MCF 10A (cell line): ENCODE measurements at regions not wholly inside any gene's neighbourhood (a gene's known extent, or its start where the extent isn't known, plus 50 kb on each side); places are given as distances from the start of the nearest gene placed in this dataset.

Experiments
- BruUV-seq: library from RNA; stranded (reverse); fragments of 400-500 nt; replicated peaks from 2 replicates; lab custom pipeline; 2021; lab: Mats Ljungman, UMichigan
- CTCF ChIA-PET: fragments of 300-600 bp; sonication (Branson Sonifier 250); formaldehyde crosslinking; extraction: SDS; loops from one replicate; lab custom pipeline; 2021; ENCODE audit warnings: antibody characterized with exemption, inconsistent platforms; lab: Yijun Ruan, JAX
- POLR2A ChIA-PET: fragments of 300-600, 350-650 bp; sonication (Branson Sonifier 250); formaldehyde crosslinking; extraction: SDS; loops from one replicate; lab custom pipeline; 2020; ENCODE audit warnings: antibody characterized with exemption, inconsistent platforms; lab: Yijun Ruan, JAX
- DNase-seq: peaks from one replicate; pipeline ENCODE4 v3.0.0-alpha.2; 2018; ENCODE audit not compliant: unreplicated experiment
- H3K27ac Mint-ChIP-seq: one replicate; pipeline ENCODE4 v1.8.0; 2022; ENCODE audit warnings: mild to moderate bottlenecking, low read depth, mixed read lengths; ENCODE audit not compliant: unreplicated experiment
- H3K27me3 Mint-ChIP-seq: one replicate; pipeline ENCODE4 v1.8.0; 2022; ENCODE audit warnings: mixed read lengths; ENCODE audit not compliant: insufficient read depth, unreplicated experiment
- H3K36me3 Mint-ChIP-seq: one replicate; pipeline ENCODE4 v1.8.0; 2022; ENCODE audit warnings: mild to moderate bottlenecking, moderate library complexity, mixed read lengths; ENCODE audit not compliant: insufficient read depth, unreplicated experiment
- H3K4me1 Mint-ChIP-seq: one replicate; pipeline ENCODE4 v1.8.0; 2022; ENCODE audit warnings: mixed read lengths; ENCODE audit not compliant: insufficient read depth, unreplicated experiment
- H3K4me3 Mint-ChIP-seq: one replicate; pipeline ENCODE4 v1.8.0; 2022; ENCODE audit warnings: mild to moderate bottlenecking, moderate library complexity, mixed read lengths; ENCODE audit not compliant: unreplicated experiment
- H3K9me3 Mint-ChIP-seq: one replicate; pipeline ENCODE4 v1.8.0; 2022; ENCODE audit warnings: mixed read lengths; ENCODE audit not compliant: unreplicated experiment
- CTCF ChIP-seq: fragments of 200-600 bp; IDR thresholded peaks from one replicate; pipeline ENCODE4 v1.8.0; 2022; ENCODE audit warnings: antibody characterized with exemption, mild to moderate bottlenecking; ENCODE audit not compliant: unreplicated experiment
- intact Hi-C: fragments of 100-400 bp; cut with micrococcal nuclease; formaldehyde crosslinking; loops from 2 replicates; pipeline ENCODE4 v1.14.1; 2022

GRCh38 chr7:68679459-68680234 is 918.6 kb upstream of the AUTS2 start:
- H3K4me1 Mint-ChIP-seq, result no peaks in the 10 kb centered on the region
- CTCF ChIA-PET, result interaction anchor here (0.6 kb wide), 1 partner anchor 400 kb away, joined by 3 read pairs; no protein-coding TSS in a partner anchor
- TF ChIP-seq CTCF, result no peak
- intact Hi-C loops, result no loop called here
- H3K9me3 Mint-ChIP-seq, result peaks cover 33% of the 10 kb centered on the region
- no peak overlapping the region for H3K4me3 Mint-ChIP-seq
- POLR2A ChIA-PET, result no interaction called here
- no peaks in the 10 kb centered on the region for H3K36me3 Mint-ChIP-seq
- no peak overlapping the region for H3K27ac Mint-ChIP-seq
- DNase-seq, result no peak
- no peaks in the 10 kb centered on the region for H3K27me3 Mint-ChIP-seq
- BruUV-seq, result no TSS peak

GRCh38 chr7:68680235-68680872 is 917.9 kb upstream of the AUTS2 start:
- no peak for TF ChIP-seq CTCF
- H3K27ac Mint-ChIP-seq, result no peak overlapping the region
- no TSS peak for BruUV-seq
- no peaks in the 10 kb centered on the region for H3K27me3 Mint-ChIP-seq
- ChIA-PET CTCF (interaction anchor here (0.6 kb wide), 1 partner anchor 400 kb away, joined by 3 read pairs; no protein-coding TSS in a partner anchor), POLR2A (no interaction called here)
- intact Hi-C loops, result no loop called here
- H3K9me3 Mint-ChIP-seq, result peaks cover 26% of the 10 kb centered on the region
- H3K4me3 Mint-ChIP-seq, result no peak overlapping the region
- no peaks in the 10 kb centered on the region for H3K36me3 Mint-ChIP-seq
- DNase-seq, result no peak
- H3K4me1 Mint-ChIP-seq, result no peaks in the 10 kb centered on the region

- no TSS peak for BruUV-seq
- H3K4me1 Mint-ChIP-seq, result no peaks in the 10 kb centered on the region
- intact Hi-C loops, result no loop called here
- no peak for TF ChIP-seq CTCF
- no peak overlapping the region for H3K4me3 Mint-ChIP-seq
- ChIA-PET CTCF (no interaction called here), POLR2A (no interaction called here)
- H3K9me3 Mint-ChIP-seq, result peaks cover 18% of the 10 kb centered on the region
- no peaks in the 10 kb centered on the region for H3K27me3 Mint-ChIP-seq
- no peak overlapping the region for H3K27ac Mint-ChIP-seq
- DNase-seq, result no peak
- H3K36me3 Mint-ChIP-seq, result no peaks in the 10 kb centered on the region
Observed at GRCh38 chr7:68682910-68683309, 915.4 kb upstream of the AUTS2 start.

- POLR2A ChIA-PET, result no interaction called here
- no TSS peak for BruUV-seq
- H3K27me3 Mint-ChIP-seq, result no peaks in the 10 kb centered on the region
Observed at GRCh38 chr7:68684246-68684839, 913.9 kb upstream of the AUTS2 start.

More at GRCh38 chr7:68684246-68684839, 913.9 kb upstream of the AUTS2 start:
- no peak for TF ChIP-seq CTCF
- intact Hi-C loops, result no loop called here
- no peaks in the 10 kb centered on the region for H3K4me1 Mint-ChIP-seq
- no peaks in the 10 kb centered on the region for H3K36me3 Mint-ChIP-seq
- H3K9me3 Mint-ChIP-seq, result peaks cover 8% of the 10 kb centered on the region
- no peak for DNase-seq
- H3K27ac Mint-ChIP-seq, result no peak overlapping the region
- no peak overlapping the region for H3K4me3 Mint-ChIP-seq
- CTCF ChIA-PET, result no interaction called here
